Ectodermal cell (in vitro differentiated cells): ENCODE measurements at regions not wholly inside any gene's neighbourhood (a gene's known extent, or its start where the extent isn't known, plus 50 kb on each side); places are given as distances from the start of the nearest gene placed in this dataset.

ENCODE experiments used
- H3K27ac ChIP-seq: 2 replicates; pipeline ENCODE4 v1.7.0; 2013; ENCODE audit warnings: mild to moderate bottlenecking, low read depth, low read length; ENCODE audit not compliant: insufficient read depth, poor library complexity, severe bottlenecking
- H3K27me3 ChIP-seq: 2 replicates; pipeline ENCODE4 v1.7.0; 2013; ENCODE audit warnings: mild to moderate bottlenecking, low read length; ENCODE audit not compliant: insufficient read depth, control insufficient read depth, poor library complexity, severe bottlenecking
- H3K36me3 ChIP-seq: one replicate; pipeline ENCODE4 v1.7.0; 2013; ENCODE audit warnings: low read length; ENCODE audit not compliant: control insufficient read depth, insufficient read depth
- H3K4me1 ChIP-seq: one replicate; pipeline ENCODE4 v1.7.0; 2013; ENCODE audit warnings: low read length; ENCODE audit not compliant: control insufficient read depth, insufficient read depth
- H3K4me3 ChIP-seq: 2 replicates; pipeline ENCODE4 v1.7.0; 2013; ENCODE audit warnings: low read depth, low read length, control low read depth; ENCODE audit not compliant: insufficient read depth
- H3K9me3 ChIP-seq: 2 replicates; pipeline ENCODE4 v1.7.0; 2013; ENCODE audit warnings: mild to moderate bottlenecking, low read length, moderate library complexity; ENCODE audit not compliant: control insufficient read depth
- WGBS, 2 experiments: methylation state at CpG; one replicate each; pipeline ENCODE4 v1.1.7; 2013; ENCODE audit warnings: missing lambda C conversion rate in 2 of 2; 5-methylcytosine and 5-hydroxymethylcytosine counted together

DNA sequence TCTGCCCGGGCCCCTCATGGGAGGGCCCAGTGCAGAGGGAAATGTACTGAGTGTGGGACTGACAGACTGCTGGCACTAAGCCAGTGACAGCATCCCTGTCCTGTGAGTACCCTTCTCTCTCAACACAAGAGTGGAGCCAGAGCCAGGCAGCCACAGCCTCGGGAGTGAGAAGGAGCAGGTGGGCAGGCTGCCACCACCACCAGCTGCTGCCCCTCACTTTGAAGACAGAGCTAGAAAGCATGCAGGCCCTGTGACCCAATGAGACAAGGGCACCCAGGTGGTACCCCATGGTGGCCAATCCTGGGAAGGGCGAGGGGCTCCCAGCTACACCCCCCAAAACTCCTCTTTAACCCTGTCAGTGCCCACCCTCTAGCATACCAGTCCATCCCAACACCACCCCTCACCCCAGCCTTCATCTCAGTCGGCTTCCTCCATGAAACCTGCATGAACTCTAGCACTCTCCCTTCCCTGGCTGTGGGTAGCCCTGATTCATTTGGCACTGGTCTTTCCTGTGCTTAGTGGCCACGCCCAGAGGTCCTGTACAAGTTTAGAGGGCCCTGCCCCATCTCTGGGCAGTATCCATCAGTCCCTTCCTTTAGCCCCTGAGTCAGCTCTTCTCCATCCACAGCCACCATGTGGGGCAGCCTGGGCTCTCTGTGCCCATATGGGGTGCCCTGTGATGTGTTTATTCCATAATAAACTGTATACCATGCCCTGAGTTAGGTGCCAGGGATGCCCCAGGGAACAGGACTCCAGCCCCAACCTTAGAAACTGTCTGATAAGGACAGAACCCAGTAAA is 207.0 kb upstream of the ZMIZ1 start:
- 91 to 95% methylated on average over 5 of the region's 5 CpGs for WGBS, 2 experiments
- Histone ChIP-seq H3K4me1 (peaks cover 7% of the 10 kb centered on the region), H3K9me3 (no peaks in the 10 kb centered on the region), H3K4me3 (no peak overlapping the region), H3K36me3 (no peaks in the 10 kb centered on the region), H3K27me3 (no peaks in the 10 kb centered on the region), H3K27ac (no peak overlapping the region)

- Histone ChIP-seq H3K27me3 (no peaks in the 10 kb centered on the region), H3K4me3 (no peak overlapping the region)
- 89 to 90% methylated on average over 4 of the region's 4 CpGs for WGBS, 2 experiments
These were observed 206.5 kb upstream of the ZMIZ1 start for GRCh38 chr10:78862328-78862640.

DNA sequence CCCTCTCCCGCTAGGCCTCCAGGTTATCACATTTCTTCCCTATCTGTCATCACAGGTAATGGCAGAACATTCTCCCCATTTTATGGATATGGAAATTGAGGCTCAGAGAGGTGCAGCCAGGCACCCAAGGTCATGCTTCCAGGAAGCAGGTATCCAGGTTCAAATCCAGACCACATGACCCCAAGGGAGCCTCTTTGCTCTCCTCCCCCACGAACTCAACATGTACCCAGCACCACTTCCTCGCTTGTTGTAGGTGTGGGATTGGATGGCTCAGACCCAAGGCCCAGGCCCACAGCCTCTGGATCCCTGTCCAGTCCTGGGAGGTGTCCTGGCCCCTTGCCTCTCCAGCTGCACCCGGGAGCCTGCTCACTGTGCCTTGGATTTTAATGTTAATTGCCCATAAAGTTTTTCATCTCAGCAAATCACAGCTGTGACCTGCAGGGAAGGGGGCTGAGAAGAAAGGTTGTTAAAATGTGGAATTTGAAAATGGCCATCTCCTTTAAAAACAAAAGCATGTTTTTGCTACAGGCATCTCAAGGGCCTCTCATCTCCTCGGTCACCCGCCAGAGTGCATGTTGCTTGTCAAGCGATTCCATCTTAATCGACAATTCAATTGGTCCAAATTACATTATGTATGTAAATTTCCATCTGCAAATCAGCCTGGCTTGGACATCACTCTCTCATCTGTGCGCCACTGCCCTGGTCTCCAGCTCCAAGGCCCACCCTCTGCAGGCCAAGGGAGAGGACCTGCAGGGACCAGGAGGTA is 205.4 kb upstream of the ZMIZ1 start:
- Histone ChIP-seq H3K4me3 (no peak overlapping the region), H3K4me1 (peaks cover 7% of the 10 kb centered on the region), H3K27me3 (no peaks in the 10 kb centered on the region), H3K9me3 (no peaks in the 10 kb centered on the region), H3K27ac (no peak overlapping the region), H3K36me3 (no peaks in the 10 kb centered on the region)
- 89 to 95% methylated on average over 8 to 9 of the region's 9 CpGs for WGBS, 2 experiments

More at GRCh38 chr10:78862328-78862640, 206.5 kb upstream of the ZMIZ1 start:
- H3K9me3 ChIP-seq: no peaks in the 10 kb centered on the region
- H3K27ac ChIP-seq: no peak overlapping the region
- H3K36me3 ChIP-seq: no peaks in the 10 kb centered on the region
- H3K4me1 ChIP-seq: peaks cover 7% of the 10 kb centered on the region

- Histone ChIP-seq H3K36me3 (no peaks in the 10 kb centered on the region), H3K4me3 (no peak overlapping the region), H3K4me1 (peaks cover 7% of the 10 kb centered on the region), H3K9me3 (no peaks in the 10 kb centered on the region), H3K27ac (no peak overlapping the region), H3K27me3 (no peaks in the 10 kb centered on the region)
- whole genome bisulfite sequencing, 2 experiments: 92 to 98% methylated on average over 1 of the region's 1 CpG
These were observed 204.9 kb upstream of the ZMIZ1 start for GRCh38 chr10:78863906-78864239.

GRCh38 chr10:78864761-78865537 is 203.8 kb upstream of the ZMIZ1 start:
- H3K4me1 ChIP-seq: peaks cover 6% of the 10 kb centered on the region
- WGBS, 2 experiments: 93 to 95% methylated on average over 14 of the region's 14 CpGs
- no peak overlapping the region for H3K27ac ChIP-seq
- no peaks in the 10 kb centered on the region for H3K9me3 ChIP-seq
- no peaks in the 10 kb centered on the region for H3K36me3 ChIP-seq
- H3K27me3 ChIP-seq: no peaks in the 10 kb centered on the region
- H3K4me3 ChIP-seq: no peak overlapping the region

DNA sequence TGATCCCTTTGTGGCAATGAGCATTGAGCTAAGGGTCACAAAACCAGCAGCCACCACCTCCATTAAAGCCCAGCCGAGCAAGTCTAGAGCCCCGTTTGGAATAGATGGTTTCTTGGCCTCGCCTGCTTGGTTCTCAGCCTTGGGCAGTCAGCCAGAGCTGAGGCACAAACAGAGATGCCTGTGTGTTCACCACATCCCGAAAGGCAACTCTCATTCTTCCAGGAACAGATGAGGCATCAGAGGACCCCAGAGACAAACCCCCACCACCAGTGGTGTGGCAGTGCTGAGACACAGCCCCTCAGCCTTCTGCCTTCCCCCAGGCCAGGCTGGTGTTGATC is 203.3 kb upstream of the ZMIZ1 start:
- Histone ChIP-seq H3K4me3 (no peak overlapping the region), H3K4me1 (peaks cover under 1% of the 10 kb centered on the region), H3K36me3 (no peaks in the 10 kb centered on the region), H3K27ac (no peak overlapping the region), H3K9me3 (no peaks in the 10 kb centered on the region), H3K27me3 (no peaks in the 10 kb centered on the region)
- WGBS, 2 experiments: 89 to 90% methylated on average over 4 of the region's 4 CpGs

DNA sequence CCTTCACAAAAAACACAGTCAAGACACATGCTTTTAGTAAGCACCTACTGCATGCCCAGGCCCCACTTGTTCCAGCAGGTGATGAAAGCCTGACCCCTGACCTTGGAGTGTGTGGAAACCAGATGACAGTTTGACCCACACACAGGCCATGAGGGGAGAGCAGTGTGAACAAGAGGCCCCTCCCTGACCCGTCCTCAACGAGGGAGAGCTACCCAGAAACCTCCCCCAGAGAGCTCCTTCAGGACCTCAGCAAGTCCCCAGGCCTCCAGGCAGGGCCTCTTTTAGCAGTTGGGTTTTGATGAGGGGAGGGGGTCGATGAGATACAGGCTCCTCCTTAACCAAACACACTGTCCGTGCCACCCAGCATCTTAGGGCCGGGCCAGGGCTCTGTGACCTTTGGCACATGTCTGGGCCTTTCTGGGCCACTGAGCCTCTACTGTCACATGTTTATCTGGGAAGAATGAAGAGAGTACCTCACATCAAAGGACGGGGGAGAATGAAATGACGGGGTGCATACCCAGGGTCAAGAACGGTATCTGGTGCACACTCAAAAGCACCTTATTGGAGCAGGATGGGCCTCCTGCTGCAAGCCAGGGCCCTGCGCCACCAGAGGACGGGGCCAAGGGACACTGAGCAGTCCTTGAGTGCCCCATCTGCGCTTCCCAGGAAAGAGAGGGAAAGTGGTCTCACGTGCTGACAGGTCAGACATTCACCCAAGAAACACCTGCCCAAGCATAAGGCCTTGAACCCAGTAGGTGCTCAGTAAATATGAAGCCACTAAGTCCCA is 202.6 kb upstream of the ZMIZ1 start:
- no peaks in the 10 kb centered on the region for H3K4me1 ChIP-seq
- no peak overlapping the region for H3K27ac ChIP-seq
- no peak overlapping the region for H3K4me3 ChIP-seq
- H3K9me3 ChIP-seq: no peaks in the 10 kb centered on the region
- no peaks in the 10 kb centered on the region for H3K27me3 ChIP-seq
- no peaks in the 10 kb centered on the region for H3K36me3 ChIP-seq
- WGBS, 2 experiments: 91 to 95% methylated on average over 12 of the region's 12 CpGs

DNA sequence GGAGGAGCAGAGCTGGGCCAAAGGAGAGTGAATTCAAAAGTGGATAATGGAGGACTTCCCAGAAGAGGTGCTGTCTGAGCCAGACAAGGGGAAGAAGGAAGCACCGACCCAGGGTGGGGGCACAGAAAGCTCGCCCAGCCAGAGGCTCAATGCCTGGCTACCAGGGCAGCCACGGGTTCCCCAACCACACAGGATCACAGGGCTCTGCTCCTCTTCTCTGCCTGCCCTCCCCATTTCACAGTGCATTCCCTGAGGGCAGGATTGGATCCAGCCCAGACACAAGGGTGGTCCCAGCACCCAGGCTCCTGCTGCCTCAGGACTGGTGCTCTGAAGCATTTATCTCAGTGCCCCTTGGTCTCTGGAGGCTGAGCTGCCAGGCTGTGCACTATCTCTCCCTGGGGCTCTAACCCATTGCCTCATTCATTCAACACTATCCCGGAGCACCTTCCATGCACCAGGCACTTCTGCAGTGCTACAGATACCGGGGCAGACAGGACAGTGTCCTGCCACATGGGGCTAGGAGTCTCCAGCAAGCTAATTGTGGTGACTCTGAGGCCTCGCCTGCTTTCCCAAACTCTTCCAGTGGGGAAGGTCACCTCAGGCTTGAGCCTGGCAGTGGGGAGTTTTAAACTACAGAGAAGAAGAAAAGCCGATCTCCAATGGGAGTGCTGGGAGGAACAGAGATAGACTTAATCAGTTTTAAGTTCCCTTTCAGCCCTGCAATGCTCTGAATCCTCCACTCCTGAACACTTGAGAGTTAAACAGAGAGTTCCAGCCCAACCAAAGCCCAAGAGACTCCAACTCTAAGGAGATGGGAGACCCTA is 201.8 kb upstream of the ZMIZ1 start:
- no peaks in the 10 kb centered on the region for H3K36me3 ChIP-seq
- H3K9me3 ChIP-seq: no peaks in the 10 kb centered on the region
- H3K4me1 ChIP-seq: no peaks in the 10 kb centered on the region
- 84% methylated on average over 7 of the region's 7 CpGs for WGBS, 2 experiments
- no peaks in the 10 kb centered on the region for H3K27me3 ChIP-seq
- H3K4me3 ChIP-seq: no peak overlapping the region
- H3K27ac ChIP-seq: no peak overlapping the region

- H3K36me3 ChIP-seq: no peaks in the 10 kb centered on the region
- WGBS, 2 experiments: 87 to 92% methylated on average over 4 of the region's 4 CpGs
- no peaks in the 10 kb centered on the region for H3K4me1 ChIP-seq
- no peak overlapping the region for H3K4me3 ChIP-seq
- no peak overlapping the region for H3K27ac ChIP-seq
- H3K27me3 ChIP-seq: no peaks in the 10 kb centered on the region
- H3K9me3 ChIP-seq: no peaks in the 10 kb centered on the region
These were observed 201.2 kb upstream of the ZMIZ1 start for GRCh38 chr10:78867555-78867939.
